ENCODE measurements at regions not wholly inside any gene's neighbourhood (a gene's known extent, or its start where the extent isn't known, plus 50 kb on each side); places are given as distances from the start of the nearest gene placed in this dataset.

GRCh38 chr13:106927421-106927820, 359.5 kb upstream of the ARGLU1 start:
- TF ChIP-seq CTCF (IDR thresholded peaks at IDR 0.05; ENCODE audit: insufficient read depth, low read depth, low read length) (no peak), EZH2 (IDR thresholded peaks at IDR 0.05; ENCODE audit: insufficient read depth, low read length) (no peak)

All from astrocyte (in vitro differentiated cells and primary cell).